ENCODE measurements at regions not wholly inside any gene's neighbourhood (a gene's known extent, or its start where the extent isn't known, plus 50 kb on each side); places are given as distances from the start of the nearest gene placed in this dataset.
"Not testable (repeated sequence)": the region's sequence is repeated elsewhere in the genome, so short reads cannot be mapped to it uniquely, and the experiment has no call there.

DNA sequence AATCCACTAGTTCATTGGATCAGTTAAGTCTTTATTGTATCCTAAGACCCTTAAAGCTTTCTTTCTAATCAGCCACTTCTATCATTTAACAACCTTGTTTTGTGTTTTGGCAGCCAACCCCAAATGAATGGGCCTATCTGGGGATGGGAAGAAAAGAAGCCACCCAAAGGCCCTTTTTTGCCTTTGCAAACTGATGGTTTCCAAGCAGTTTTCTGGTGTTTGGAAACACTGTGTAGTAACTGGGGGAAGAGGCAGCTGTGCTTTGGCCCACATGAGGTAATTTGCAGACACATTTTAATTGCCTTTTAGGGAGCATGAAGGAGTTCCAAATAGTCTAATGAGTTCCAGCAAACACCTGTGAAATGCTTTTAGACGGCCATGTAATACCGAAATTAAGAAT lies 1751.3 kb upstream of the WWC1 start:
- DNase-seq (ENCODE audit: low read depth, low spot score) = no peak

DNA sequence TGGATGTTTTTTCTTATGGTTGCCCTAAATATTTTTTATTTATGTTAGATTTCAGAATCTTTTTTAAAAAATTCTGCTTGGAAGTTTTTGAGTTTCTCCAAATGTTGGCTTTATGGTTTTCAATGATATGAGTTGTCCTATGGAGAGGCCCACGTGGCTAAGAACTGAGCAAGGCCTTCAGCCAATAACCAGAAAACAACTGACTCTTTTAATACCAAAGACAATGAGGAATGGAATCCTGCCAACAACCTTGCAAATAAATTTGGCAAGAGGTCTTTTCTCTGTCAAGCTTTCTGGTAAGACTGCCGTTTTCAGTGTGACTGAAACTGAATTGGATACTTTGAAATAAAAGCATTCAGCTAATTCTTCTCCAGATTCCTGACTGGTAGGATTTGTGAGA lies 1740.1 kb upstream of the WWC1 start:
- no peak for DNase-seq (ENCODE audit: low read depth, low spot score)

- DNase-seq (ENCODE audit: low read depth, low spot score) = no peak
Observed at GRCh38 chr5:166553778-166554177, 1737.7 kb upstream of the WWC1 start.

GRCh38 chr5:166561759-166562158 lies 1729.7 kb upstream of the WWC1 start:
- DNase-seq (ENCODE audit: low read depth, low spot score) = no peak

GRCh38 chr5:166562246-166562645 lies 1729.2 kb upstream of the WWC1 start:
- DNase-seq (ENCODE audit: low read depth, low spot score) = no peak

DNA sequence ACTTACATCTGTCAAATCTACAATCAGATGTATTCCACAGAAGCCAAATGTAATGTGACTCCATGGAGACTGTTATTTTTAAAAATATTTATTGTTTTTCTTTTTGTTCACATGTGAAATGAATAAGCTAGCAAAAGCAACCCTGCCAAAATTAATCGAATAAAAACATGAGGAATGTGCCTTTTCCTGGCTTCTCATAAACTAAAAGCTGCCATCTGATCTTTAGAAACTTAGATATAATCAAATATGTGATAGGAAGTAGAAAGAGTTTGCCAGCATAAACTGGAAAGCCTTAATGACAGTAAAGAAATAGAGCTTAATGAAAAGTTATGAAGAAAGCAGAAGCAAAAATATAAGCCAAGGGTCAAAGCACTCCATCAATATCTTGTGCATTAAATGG lies 1724.7 kb upstream of the WWC1 start:
- DNase-seq (ENCODE audit: low read depth, low spot score) = no peak

DNA sequence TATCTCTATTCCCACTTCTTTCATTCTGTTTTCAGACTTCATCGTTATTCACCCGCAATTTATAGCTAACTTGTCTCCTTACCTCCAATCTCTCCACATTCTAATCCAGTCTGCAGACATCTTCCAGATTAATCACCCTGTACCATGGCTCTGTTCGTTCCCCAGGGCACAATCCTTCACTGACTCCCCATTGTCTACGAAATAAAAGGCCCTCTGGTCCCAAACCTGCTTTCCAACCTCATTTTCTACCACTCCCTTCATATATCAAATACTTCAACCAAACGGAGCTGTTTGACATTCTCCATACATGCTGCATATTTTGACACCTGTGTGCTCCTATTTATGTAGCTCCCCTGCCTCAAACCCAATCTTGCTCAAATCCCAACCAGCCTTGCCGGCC lies 1720.6 kb upstream of the WWC1 start:
- no peak for DNase-seq (ENCODE audit: low read depth, low spot score)

- no peak for DNase-seq (ENCODE audit: low read depth, low spot score)
Observed at GRCh38 chr5:166571668-166572067, 1719.8 kb upstream of the WWC1 start.

- no peak for DNase-seq (ENCODE audit: low read depth, low spot score)
Observed at GRCh38 chr5:166576323-166576722, 1715.1 kb upstream of the WWC1 start.

GRCh38 chr5:166581826-166582225 lies 1709.6 kb upstream of the WWC1 start:
- DNase-seq (ENCODE audit: low read depth, low spot score) = no peak

DNA sequence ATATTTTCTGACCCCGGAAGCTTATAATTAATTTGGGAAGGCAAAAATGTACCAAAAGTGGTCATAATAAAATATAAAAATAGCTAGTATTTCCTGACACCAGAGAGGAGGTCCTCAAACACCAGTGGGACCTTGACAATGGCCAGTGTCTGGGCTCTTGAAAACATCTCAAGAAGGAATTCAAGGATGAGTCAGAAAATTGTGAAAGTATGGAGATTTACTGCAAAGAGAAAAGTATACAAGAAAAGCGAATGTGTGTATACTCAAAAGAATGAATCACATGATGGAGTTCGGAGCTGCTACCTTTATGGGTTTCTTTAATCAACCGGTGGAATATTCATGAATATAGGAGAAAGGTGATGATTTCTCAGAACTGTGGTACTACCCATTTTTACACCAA lies 1709.0 kb upstream of the WWC1 start:
- DNase-seq (ENCODE audit: low read depth, low spot score) = no peak

DNA sequence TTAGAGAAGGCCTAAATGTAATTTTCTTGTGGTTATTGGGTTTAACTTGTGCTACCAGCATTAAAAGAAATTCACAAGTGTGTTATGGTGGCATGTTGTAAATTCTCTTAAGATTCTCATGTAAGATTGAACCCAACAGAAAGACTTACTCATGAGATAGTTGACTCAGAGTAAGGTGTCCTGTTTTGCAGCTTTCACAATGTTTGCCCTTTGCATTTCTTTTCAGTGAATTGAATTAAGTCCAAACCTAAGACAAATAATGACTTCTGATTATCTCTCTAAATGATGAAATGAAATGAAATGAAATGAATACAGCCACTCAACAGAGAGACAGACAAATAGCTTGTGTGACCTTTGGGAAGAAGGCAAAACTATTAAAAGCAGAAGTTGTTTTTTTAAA lies 1696.9 kb upstream of the WWC1 start:
- no peak for DNase-seq (ENCODE audit: low read depth, low spot score)

DNA sequence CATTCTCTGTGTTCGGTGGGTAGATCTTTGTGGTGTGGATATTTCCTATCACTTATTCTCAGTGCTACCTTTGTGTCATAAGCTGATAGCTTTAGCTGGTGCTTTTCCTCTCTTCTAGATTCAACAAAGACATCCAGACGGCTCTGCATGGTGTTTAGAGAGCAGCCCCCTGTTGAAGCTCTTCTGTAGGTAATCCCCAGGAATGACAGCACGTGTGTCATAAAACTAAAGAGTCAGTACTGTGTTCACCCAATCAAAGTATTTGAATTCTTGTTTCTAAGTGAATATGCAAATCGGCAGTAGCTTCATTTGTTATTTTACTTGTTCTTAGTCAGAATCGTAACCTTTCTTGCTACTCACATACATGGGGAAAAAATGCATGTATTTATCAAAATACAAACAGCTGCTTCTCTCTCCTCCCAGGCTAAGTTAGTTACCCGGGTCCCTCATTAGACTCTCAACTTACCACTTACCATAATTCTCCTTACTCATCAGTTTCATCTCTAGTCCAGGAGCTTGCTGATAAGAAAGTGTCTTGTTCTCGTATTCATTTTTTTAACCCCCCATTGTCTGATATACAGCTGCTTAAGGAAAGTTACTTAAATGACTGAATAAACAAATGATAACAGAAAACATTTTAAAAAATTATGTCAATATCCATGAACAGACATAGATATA lies 1696.0 kb upstream of the WWC1 start:
- DNase-seq (ENCODE audit: low read depth, low spot score) = no peak

DNA sequence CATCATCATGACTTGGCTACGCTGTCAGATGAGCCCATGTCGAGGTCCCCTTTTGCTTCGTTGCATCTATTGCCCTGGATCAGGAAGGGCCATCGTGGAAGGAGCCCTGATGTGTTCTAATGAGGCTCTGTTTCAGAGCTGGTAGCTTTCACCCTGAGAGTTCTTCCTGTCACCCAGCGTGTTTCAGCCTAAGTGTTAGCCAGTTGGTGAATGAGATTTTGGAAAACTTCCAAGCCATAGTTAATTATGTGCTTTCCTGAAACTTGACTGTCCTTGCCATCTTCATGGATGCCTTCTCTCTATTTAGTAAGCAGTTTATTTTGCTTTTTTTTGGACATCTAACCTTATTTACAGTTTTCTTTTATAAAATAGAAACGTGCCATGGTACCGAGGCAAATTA lies 1695.4 kb upstream of the WWC1 start:
- no peak for DNase-seq (ENCODE audit: low read depth, low spot score)

GRCh38 chr5:166602271-166602670 lies 1689.2 kb upstream of the WWC1 start:
- no peak for DNase-seq (ENCODE audit: low read depth, low spot score)

- DNase-seq (ENCODE audit: low read depth, low spot score) = no peak
Observed at GRCh38 chr5:166617507-166617906, 1673.9 kb upstream of the WWC1 start.

DNA sequence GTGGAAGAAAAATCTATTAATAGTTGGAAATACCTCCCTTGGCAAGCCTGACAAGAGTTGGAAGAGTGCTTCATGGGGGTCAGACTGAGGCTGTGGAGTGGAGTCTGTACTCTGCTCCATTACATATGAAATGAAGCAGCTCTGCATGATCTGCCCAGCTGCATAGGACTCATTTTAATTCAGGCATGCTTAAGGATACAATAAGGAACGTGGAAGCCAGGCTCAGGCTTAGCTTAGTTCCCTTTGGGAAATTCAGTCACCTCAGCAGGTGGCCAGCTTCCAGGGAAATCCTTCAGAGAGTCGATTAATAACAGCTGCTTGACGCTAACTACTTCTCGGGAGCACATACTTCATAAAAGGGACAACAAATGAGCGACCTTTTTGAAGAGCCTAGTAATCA lies 1672.9 kb upstream of the WWC1 start:
- DNase-seq (ENCODE audit: low read depth, low spot score) = no peak

DNA sequence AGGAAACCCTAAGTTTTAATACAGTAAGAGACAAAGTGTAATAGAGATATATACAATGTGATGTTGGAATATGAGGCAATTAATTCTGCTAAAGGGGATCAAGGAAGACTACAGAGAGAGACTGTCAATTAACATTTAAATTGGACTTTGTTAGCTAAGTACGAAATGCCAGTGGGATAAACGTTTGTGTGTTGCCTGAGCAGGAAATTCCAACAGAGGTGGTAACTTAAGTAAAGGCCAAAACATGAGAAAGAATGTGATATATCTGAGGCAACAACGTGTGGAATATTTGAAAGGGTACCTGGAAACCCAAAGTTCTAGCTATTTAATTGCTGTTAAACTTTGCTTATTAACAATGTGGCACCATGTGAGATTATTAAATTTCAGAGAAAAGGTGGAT lies 1666.9 kb upstream of the WWC1 start:
- no peak for DNase-seq (ENCODE audit: low read depth, low spot score)

- no peak for DNase-seq (ENCODE audit: low read depth, low spot score)
Observed at GRCh38 chr5:166625210-166625865, 1666.1 kb upstream of the WWC1 start.

DNA sequence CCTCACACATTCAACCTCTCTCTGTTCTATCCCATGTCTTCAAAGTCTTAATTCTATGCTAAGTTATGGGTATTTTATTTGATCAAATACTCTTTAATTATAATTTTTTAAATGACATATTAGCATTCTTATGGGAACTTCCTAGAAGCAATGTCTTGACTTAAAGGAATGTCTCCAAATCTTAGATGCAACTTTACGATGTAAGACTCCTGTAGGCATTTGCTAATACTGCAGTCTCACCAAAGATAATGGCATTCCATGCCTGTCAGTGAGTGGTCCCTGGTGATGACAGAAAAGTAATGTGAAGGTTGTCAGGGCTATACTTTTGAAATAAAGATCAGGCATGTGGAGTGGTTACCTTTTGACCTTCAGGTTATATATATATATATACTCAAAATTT lies 1654.2 kb upstream of the WWC1 start:
- no peak for DNase-seq (ENCODE audit: low read depth, low spot score)

DNA sequence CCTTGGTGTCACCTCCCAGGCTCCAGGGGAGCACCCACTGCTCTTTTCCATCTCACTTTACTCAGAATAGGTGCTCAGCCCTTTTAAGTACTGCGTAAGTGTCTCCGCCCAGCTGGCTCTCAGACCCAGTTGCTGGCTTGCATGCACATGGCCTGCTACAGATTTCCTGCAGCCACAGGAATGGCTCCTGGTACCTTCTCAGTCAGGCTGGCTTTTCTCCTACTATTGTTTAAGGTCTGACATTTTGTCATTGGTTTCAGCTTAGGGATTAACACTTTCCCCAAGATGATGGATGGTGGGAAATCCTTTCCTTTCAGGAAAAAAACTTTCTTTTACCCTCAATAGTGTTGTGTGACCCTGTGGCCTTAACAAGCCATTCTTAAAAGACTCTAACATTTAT lies 1652.3 kb upstream of the WWC1 start:
- DNase-seq (ENCODE audit: low read depth, low spot score) = no peak

GRCh38 chr5:166640136-166640535 lies 1651.3 kb upstream of the WWC1 start:
- DNase-seq (ENCODE audit: low read depth, low spot score) = not testable (repeated sequence)

- DNase-seq (ENCODE audit: low read depth, low spot score) = no peak
Observed at GRCh38 chr5:166648736-166649135, 1642.7 kb upstream of the WWC1 start.

GRCh38 chr5:166649676-166650075 lies 1641.8 kb upstream of the WWC1 start:
- DNase-seq (ENCODE audit: low read depth, low spot score) = no peak

Data from pulmonary artery endothelial cell (primary cell).